ENCODE measurements at regions not wholly inside any gene's neighbourhood (a gene's known extent, or its start where the extent isn't known, plus 50 kb on each side); places are given as distances from the start of the nearest gene placed in this dataset.

DNA sequence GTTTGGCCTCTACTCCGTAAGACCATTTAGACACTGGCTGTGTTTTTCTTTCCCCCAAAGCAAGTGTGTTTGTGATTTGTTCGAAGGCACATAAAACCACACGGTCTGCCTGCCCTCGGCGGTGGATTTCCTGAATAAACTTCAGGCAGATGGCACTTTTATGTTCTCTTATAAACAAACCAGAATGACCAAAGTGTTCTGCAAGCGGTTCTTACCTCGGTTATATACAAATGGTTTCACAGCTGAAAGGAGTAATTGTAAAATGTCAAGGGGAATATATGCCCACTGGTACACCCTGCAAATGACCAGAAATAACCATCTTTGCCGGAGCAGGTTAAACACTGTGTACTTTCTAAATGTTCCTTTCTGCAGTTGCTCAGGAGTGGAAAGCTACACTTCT, 1475.8 kb upstream of the TMEM132C start (continued):
- TF ChIP-seq RXRA (IDR thresholded peaks at IDR 0.05; ENCODE audit: insufficient read depth, low read depth, low read length): no peak
- TF ChIP-seq SIN3A (conservative IDR thresholded peaks at IDR 0.05 in 1 of 2, IDR thresholded peaks at IDR 0.05 in 1 of 2; ENCODE audit: low read depth in 1 of 2, low read length in 2 of 2): no peak
- no peak for TF ChIP-seq CTBP2 (IDR thresholded peaks at IDR 0.05; ENCODE audit: borderline replicate concordance, insufficient read depth, insufficient read length, low read length)
- no peak for TF ChIP-seq TAF1 (IDR thresholded peaks at IDR 0.05; ENCODE audit: low read depth, low read length)
- no peak for TF ChIP-seq EGR1 (IDR thresholded peaks at IDR 0.05; ENCODE audit: borderline replicate concordance, low read depth, low read length)
- TF ChIP-seq TCF12 (IDR thresholded peaks at IDR 0.05; ENCODE audit: low read depth, low read length): no peak
- no peak for TF ChIP-seq BCL11A (IDR thresholded peaks at IDR 0.05; ENCODE audit: low read depth in 2 of 2, low read length in 2 of 2)
